ENCODE measurements at regions not wholly inside any gene's neighbourhood (a gene's known extent, or its start where the extent isn't known, plus 50 kb on each side); places are given as distances from the start of the nearest gene placed in this dataset.
"Not testable (repeated sequence)": the region's sequence is repeated elsewhere in the genome, so short reads cannot be mapped to it uniquely, and the experiment has no call there.

- FAIRE-seq: no peak
Measured at GRCh38 chr3:181604267-181604666, 107.5 kb upstream of the SOX2 start.

GRCh38 chr3:181596126-181596525 lies 115.6 kb upstream of the SOX2 start:
- no peak for FAIRE-seq

- not testable (repeated sequence) for FAIRE-seq
Measured at GRCh38 chr3:181590939-181591338, 120.8 kb upstream of the SOX2 start.

- no peak for FAIRE-seq
Measured at GRCh38 chr3:181582619-181583018, 129.1 kb upstream of the SOX2 start.

- FAIRE-seq: no peak
Measured at GRCh38 chr3:181581656-181582055, 130.1 kb upstream of the SOX2 start.

- FAIRE-seq: no peak
Measured at GRCh38 chr3:181578743-181579142, 133.0 kb upstream of the SOX2 start.

GRCh38 chr3:181572432-181572831 lies 139.3 kb upstream of the SOX2 start:
- no peak for FAIRE-seq

GRCh38 chr3:181570472-181570871 lies 141.3 kb upstream of the SOX2 start:
- FAIRE-seq: no peak

GRCh38 chr3:181569356-181569940 lies 142.3 kb upstream of the SOX2 start:
- FAIRE-seq: no peak

GRCh38 chr3:181568693-181569092 lies 143.0 kb upstream of the SOX2 start:
- FAIRE-seq: no peak

GRCh38 chr3:181568248-181568647 lies 143.5 kb upstream of the SOX2 start:
- no peak for FAIRE-seq

- no peak for FAIRE-seq
Measured at GRCh38 chr3:181567311-181568075, 144.2 kb upstream of the SOX2 start.

- no peak for FAIRE-seq
Measured at GRCh38 chr3:181565416-181565815, 146.3 kb upstream of the SOX2 start.

GRCh38 chr3:181564222-181564621 lies 147.5 kb upstream of the SOX2 start:
- no peak for FAIRE-seq

- FAIRE-seq: no peak
Measured at GRCh38 chr3:181561139-181562031, 150.3 kb upstream of the SOX2 start.

GRCh38 chr3:181558870-181559269 lies 152.9 kb upstream of the SOX2 start:
- FAIRE-seq: no peak

- FAIRE-seq: no peak
Measured at GRCh38 chr3:181555681-181556080, 156.0 kb upstream of the SOX2 start.

- FAIRE-seq: no peak
Measured at GRCh38 chr3:181554233-181554765, 157.4 kb upstream of the SOX2 start.

GRCh38 chr3:181549266-181549665 lies 162.5 kb upstream of the SOX2 start:
- FAIRE-seq: no peak

- FAIRE-seq: no peak
Measured at GRCh38 chr3:181541414-181541813, 170.3 kb upstream of the SOX2 start.

- no peak for FAIRE-seq
Measured at GRCh38 chr3:181534781-181535221, 176.9 kb upstream of the SOX2 start.

- no peak for FAIRE-seq
Measured at GRCh38 chr3:181533811-181534210, 177.9 kb upstream of the SOX2 start.

GRCh38 chr3:181530584-181530983 lies 181.1 kb upstream of the SOX2 start:
- FAIRE-seq: peak; percentile 92
